ENCODE measurements at regions not wholly inside any gene's neighbourhood (a gene's known extent, or its start where the extent isn't known, plus 50 kb on each side); places are given as distances from the start of the nearest gene placed in this dataset.

- Histone ChIP-seq H3K27me3 (ENCODE audit: control insufficient read depth, insufficient read depth, low read length) (no peaks in the 10 kb centered on the region), H3K27ac (ENCODE audit: low read length) (no peak overlapping the region), H3K4me3 (ENCODE audit: low read length) (no peak overlapping the region), H3K4me1 (ENCODE audit: control insufficient read depth, insufficient read depth, low read length) (no peaks in the 10 kb centered on the region), H3K36me3 (ENCODE audit: control insufficient read depth, insufficient read depth, low read length) (no peaks in the 10 kb centered on the region), H3K9me3 (ENCODE audit: control insufficient read depth, insufficient read depth, low read length) (no peaks in the 10 kb centered on the region)
- intact Hi-C loops (cut with micrococcal nuclease): no loop called here
- Mint-ChIP-seq H3K36me3 (no peaks in the 10 kb centered on the region), H3K27me3 (ENCODE audit: low read depth in 2 of 2) (peaks cover 0 to 7% of the 10 kb centered on the region in 2 donors), H3K4me1 (no peaks in the 10 kb centered on the region), H3K27ac (no peak overlapping the region), H3K4me3 (no peak overlapping the region), H3K9me3 (no peaks in the 10 kb centered on the region)
- 89% methylated on average over 14 of the region's 14 CpGs for WGBS (ENCODE audit: insufficient coverage)
- TF ChIP-seq CTCF (IDR thresholded peaks at IDR 0.05): no peak
- ATAC-seq: no peak
- no peak for DNase-seq
Observed at GRCh38 chr16:86862595-86863280, 284.4 kb downstream of the FOXL1 start.

GRCh38 chr16:86863609-86864008, 285.3 kb downstream of the FOXL1 start:
- no peaks in the 10 kb centered on the region for H3K27me3 ChIP-seq (ENCODE audit: control insufficient read depth, insufficient read depth, low read length)
- TF ChIP-seq CTCF (IDR thresholded peaks at IDR 0.05): no peak
- no peaks in the 10 kb centered on the region for H3K4me1 Mint-ChIP-seq
- H3K36me3 ChIP-seq (ENCODE audit: control insufficient read depth, insufficient read depth, low read length): no peaks in the 10 kb centered on the region
- DNase-seq: no peak
- intact Hi-C loops (cut with micrococcal nuclease): no loop called here
- H3K27ac ChIP-seq (ENCODE audit: low read length): no peak overlapping the region
- peaks cover 0 to 4% of the 10 kb centered on the region in 2 donors for H3K27me3 Mint-ChIP-seq (ENCODE audit: low read depth in 2 of 2)
- H3K9me3 ChIP-seq (ENCODE audit: control insufficient read depth, insufficient read depth, low read length): no peaks in the 10 kb centered on the region
- no peaks in the 10 kb centered on the region for H3K36me3 Mint-ChIP-seq
- no peak for ATAC-seq
- no peaks in the 10 kb centered on the region for H3K4me1 ChIP-seq (ENCODE audit: control insufficient read depth, insufficient read depth, low read length)
- no peak overlapping the region for H3K4me3 Mint-ChIP-seq
- H3K4me3 ChIP-seq (ENCODE audit: low read length): no peak overlapping the region
- no peaks in the 10 kb centered on the region for H3K9me3 Mint-ChIP-seq
- WGBS (ENCODE audit: insufficient coverage): 82% methylated on average over 6 of the region's 7 CpGs
- no peak overlapping the region for H3K27ac Mint-ChIP-seq

GRCh38 chr16:86864586-86864985, 286.2 kb downstream of the FOXL1 start:
- H3K36me3 Mint-ChIP-seq: no peaks in the 10 kb centered on the region
- 97% methylated on average over 5 of the region's 6 CpGs for WGBS (ENCODE audit: insufficient coverage)
- H3K4me1 ChIP-seq (ENCODE audit: control insufficient read depth, insufficient read depth, low read length): no peaks in the 10 kb centered on the region
- H3K27ac ChIP-seq (ENCODE audit: low read length): no peak overlapping the region
- H3K9me3 ChIP-seq (ENCODE audit: control insufficient read depth, insufficient read depth, low read length): no peaks in the 10 kb centered on the region
- H3K4me3 Mint-ChIP-seq: no peak overlapping the region
- H3K4me3 ChIP-seq (ENCODE audit: low read length): no peak overlapping the region
- no peak for ATAC-seq
- H3K27ac Mint-ChIP-seq: no peak overlapping the region
- intact Hi-C loops (cut with micrococcal nuclease): no loop called here
- no peak for DNase-seq
- no peak for TF ChIP-seq CTCF (IDR thresholded peaks at IDR 0.05)
- no peaks in the 10 kb centered on the region for H3K36me3 ChIP-seq (ENCODE audit: control insufficient read depth, insufficient read depth, low read length)
- H3K27me3 Mint-ChIP-seq (ENCODE audit: low read depth in 2 of 2): peaks cover 0 to 4% of the 10 kb centered on the region in 2 donors
- H3K27me3 ChIP-seq (ENCODE audit: control insufficient read depth, insufficient read depth, low read length): no peaks in the 10 kb centered on the region
- no peaks in the 10 kb centered on the region for H3K4me1 Mint-ChIP-seq
- no peaks in the 10 kb centered on the region for H3K9me3 Mint-ChIP-seq

Measured in natural killer cell (primary cell).